ENCODE measurements at regions not wholly inside any gene's neighbourhood (a gene's known extent, or its start where the extent isn't known, plus 50 kb on each side); places are given as distances from the start of the nearest gene placed in this dataset.

DNA sequence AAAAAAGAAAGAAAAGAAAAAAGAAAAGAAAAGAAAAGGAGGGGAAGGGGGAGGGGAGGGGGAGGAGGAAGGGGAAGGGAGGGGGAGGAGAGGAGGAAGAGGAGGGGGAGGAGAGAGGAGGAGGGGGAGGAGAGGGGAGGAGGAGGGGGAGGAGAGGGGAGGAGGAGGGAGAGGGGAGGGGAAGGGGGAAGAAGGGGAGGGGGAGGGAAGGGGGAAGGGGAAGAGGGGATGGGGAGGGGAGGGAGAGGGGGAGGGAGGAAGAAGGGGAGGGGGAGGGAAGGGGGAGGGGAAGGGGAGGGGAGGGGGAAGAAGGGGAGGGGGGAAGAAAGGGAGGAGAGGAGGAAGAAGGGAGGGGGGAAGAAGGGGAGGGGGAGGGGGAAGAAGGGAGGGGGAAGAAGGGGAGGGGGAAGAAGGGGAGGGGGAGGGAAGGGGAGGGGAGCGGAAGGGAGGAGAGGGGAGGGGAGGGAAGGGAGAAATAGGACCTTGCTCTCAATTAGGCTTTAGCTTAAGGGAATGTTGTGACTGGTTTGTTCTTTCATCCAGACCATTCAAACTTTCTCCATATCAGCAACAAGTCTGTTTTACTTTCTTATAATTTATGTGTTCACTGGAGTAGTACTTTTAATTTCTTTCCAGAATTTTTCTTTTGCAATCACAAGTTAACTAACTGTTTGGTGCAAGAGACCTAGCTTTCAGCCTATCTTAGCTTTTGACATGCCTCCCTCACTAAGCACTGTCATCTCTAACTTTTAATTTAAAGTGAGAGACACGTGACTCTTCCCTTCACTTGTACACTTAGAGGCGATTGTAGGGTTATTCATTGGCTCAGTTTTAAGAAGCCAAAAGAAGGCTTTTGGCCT, 76.5 kb upstream of the EGLN3 start:
- Histone ChIP-seq H3K27me3 (no peaks in the 10 kb centered on the region), H3K4me3 (no peak overlapping the region), H3K36me3 (no peaks in the 10 kb centered on the region), H3K4me1 (peaks cover 0 to 11% of the 10 kb centered on the region in 2 donors), H3K27ac (no peak overlapping the region), H3K9me3 (no peaks in the 10 kb centered on the region)
- DNase-seq (ENCODE audit: low spot score), result no peak
- TF ChIP-seq, protein P1, sequence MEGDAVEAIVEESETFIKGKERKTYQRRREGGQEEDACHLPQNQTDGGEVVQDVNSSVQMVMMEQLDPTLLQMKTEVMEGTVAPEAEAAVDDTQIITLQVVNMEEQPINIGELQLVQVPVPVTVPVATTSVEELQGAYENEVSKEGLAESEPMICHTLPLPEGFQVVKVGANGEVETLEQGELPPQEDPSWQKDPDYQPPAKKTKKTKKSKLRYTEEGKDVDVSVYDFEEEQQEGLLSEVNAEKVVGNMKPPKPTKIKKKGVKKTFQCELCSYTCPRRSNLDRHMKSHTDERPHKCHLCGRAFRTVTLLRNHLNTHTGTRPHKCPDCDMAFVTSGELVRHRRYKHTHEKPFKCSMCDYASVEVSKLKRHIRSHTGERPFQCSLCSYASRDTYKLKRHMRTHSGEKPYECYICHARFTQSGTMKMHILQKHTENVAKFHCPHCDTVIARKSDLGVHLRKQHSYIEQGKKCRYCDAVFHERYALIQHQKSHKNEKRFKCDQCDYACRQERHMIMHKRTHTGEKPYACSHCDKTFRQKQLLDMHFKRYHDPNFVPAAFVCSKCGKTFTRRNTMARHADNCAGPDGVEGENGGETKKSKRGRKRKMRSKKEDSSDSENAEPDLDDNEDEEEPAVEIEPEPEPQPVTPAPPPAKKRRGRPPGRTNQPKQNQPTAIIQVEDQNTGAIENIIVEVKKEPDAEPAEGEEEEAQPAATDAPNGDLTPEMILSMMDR (IDR thresholded peaks at IDR 0.05), result no peak

DNA sequence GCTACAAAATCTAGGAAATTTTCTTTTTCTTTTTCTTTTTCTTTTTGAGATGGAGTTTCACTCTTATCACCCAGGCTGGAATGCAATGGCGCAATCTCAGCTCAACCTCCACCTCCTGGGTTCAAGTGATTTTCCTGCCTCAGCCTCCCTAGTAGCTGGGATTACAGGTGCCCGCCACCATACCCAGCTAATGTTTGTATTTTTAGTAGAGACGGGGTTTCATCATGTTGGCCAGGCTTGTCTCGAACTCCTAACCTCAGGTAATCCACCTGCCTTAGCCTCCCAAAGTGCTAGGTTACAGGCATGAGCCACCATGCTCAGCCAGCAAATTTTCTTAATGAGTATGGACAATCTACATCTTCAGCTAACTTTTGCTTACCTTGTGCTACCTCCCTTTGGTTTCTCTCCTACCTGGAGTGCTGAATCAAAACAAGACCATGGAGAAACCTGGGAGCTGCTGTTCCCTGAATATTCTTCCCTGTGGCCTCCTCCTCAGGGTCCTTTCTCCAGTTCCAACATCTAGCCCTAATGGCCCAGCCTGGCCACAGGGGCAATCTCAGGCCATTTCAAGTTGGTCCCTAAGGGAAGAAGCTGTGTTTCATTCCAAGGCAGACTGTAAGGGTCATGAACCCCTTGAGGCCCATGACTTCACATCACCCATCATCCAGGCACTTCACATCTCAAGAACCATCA, 74.6 kb upstream of the EGLN3 start:
- no peak overlapping the region for H3K27ac ChIP-seq
- no peaks in the 10 kb centered on the region for H3K9me3 ChIP-seq
- no peaks in the 10 kb centered on the region for H3K27me3 ChIP-seq

DNA sequence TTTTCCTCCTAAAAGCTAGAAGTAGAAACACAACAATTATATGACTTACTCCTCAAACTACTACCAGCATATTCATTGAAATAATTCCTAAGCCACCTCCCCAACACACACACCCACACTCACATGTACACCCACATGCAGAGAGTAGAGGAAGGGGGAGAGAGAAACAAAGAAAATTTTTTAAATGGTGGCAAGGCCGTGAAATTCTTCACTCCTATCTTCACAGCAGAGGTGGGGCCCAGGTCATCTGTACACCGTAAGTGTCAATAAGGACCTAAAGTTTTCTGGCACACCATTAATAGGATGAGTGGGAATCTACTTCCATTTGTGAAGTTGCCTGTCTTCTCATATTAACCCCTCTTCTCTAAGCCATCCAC, 73.9 kb upstream of the EGLN3 start:
- no peak overlapping the region for H3K4me3 ChIP-seq
- TF ChIP-seq, protein P1 (IDR thresholded peaks at IDR 0.05), result no peak
- no peaks in the 10 kb centered on the region for H3K4me1 ChIP-seq
- no peak for DNase-seq (ENCODE audit: low spot score)
- no peaks in the 10 kb centered on the region for H3K27me3 ChIP-seq
- no peak overlapping the region for H3K27ac ChIP-seq
- no peaks in the 10 kb centered on the region for H3K36me3 ChIP-seq
- H3K9me3 ChIP-seq, result no peaks in the 10 kb centered on the region

More for the DNA sequence above, 74.6 kb upstream of the EGLN3 start:
- no peak for DNase-seq (ENCODE audit: low spot score)
- Histone ChIP-seq H3K4me1 (no peaks in the 10 kb centered on the region), H3K4me3 (no peak overlapping the region), H3K36me3 (no peaks in the 10 kb centered on the region)
- TF ChIP-seq, protein P1 (IDR thresholded peaks at IDR 0.05), result no peak

DNA sequence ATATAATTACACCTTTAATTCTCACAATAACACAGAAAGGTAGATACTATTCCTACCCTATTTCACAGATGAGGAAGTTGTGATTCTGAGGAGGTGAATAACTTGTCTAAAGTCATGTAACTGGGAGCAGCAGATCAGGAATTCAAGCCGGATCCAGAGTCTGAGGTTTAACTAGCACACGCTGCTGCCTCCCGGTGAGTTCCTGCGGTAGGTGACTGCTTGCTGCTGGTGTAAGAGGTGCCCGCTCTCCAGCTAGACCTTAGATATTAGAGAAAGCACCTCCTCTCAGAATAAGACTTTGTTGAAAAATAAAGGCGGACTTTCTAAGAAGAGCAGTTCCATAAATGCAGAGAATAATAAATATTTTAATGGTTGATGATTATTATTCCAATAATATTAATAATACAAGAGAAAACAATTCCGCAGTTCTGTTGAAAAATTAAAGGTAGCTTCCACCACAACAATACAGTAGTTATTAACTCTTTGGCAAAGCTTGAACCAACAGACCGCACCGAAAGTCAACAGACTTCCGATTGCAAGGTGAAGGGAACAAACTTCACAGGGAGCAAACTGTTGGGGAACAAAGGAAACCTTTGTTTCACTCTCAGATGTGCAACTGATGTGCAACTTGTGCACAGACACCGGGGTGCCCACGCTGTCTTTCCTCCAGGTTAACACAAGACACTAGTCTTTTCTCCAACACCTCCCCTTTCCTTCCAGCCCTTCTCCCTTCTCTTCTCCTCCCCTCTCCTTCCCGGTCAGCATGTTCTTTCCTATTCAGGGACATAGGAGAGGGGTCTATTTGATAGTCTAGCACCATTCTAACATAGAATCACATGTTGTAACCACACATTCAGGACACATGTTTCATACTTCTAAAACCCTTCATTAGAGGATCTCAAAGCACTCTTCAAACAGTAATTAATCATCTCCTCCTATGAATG, 73.2 kb upstream of the EGLN3 start:
- no peaks in the 10 kb centered on the region for H3K9me3 ChIP-seq
- no peak for DNase-seq (ENCODE audit: low spot score)
- H3K36me3 ChIP-seq, result no peaks in the 10 kb centered on the region
- H3K4me1 ChIP-seq, result peaks cover 0 to 3% of the 10 kb centered on the region in 2 donors
- H3K27ac ChIP-seq, result no peak overlapping the region
- TF ChIP-seq, protein P1 (IDR thresholded peaks at IDR 0.05), result no peak
- no peak overlapping the region for H3K4me3 ChIP-seq
- no peaks in the 10 kb centered on the region for H3K27me3 ChIP-seq

DNA sequence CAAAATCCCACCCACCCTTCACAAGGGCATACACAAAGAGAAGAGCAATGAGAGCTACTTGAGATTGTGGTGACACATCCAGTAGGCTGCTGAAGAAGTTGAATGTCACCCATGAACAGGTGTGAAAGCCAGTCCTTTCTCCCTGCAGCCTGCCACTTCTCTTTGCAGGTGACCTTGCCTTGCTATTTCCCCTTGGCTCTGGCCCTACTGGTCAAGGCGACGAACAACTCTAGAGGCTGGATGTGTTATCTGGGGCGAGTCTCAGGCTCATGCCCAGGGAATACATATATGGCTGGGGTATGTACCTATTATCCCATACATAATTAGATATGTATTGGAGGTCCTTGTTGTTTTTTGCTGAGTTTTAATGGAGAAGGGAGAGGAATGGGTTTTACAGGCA, 70.2 kb upstream of the EGLN3 start:
- H3K9me3 ChIP-seq, result no peaks in the 10 kb centered on the region
- no peaks in the 10 kb centered on the region for H3K27me3 ChIP-seq
- H3K4me3 ChIP-seq, result no peak overlapping the region
- no peaks in the 10 kb centered on the region for H3K36me3 ChIP-seq
- H3K27ac ChIP-seq, result no peak overlapping the region
- peaks cover 0 to 8% of the 10 kb centered on the region in 2 donors for H3K4me1 ChIP-seq
- TF ChIP-seq, protein P1 (IDR thresholded peaks at IDR 0.05), result no peak
- DNase-seq (ENCODE audit: low spot score), result no peak
